SU-DHL-6 (cell line): ENCODE measurements at regions not wholly inside any gene's neighbourhood (a gene's known extent, or its start where the extent isn't known, plus 50 kb on each side); places are given as distances from the start of the nearest gene placed in this dataset.

Experiments
- H2AFZ ChIP-seq: fragments of 200-600 bp; sonication (generic); 2 replicates; pipeline ENCODE4 v1.6.1; 2014; ENCODE audit warnings: low read depth, mild to moderate bottlenecking, moderate library complexity, mixed read lengths, antibody characterized with exemption, low read length; ENCODE audit not compliant: severe bottlenecking
- H3F3A ChIP-seq: fragments of 200-600 bp; shearing (Covaris generic); 2 replicates; pipeline ENCODE4 v1.6.0; 2016; ENCODE audit warnings: antibody characterized with exemption, mild to moderate bottlenecking; ENCODE audit not compliant: insufficient read depth
- H3K27ac ChIP-seq: fragments of 200-600 bp; sonication (generic); 2 replicates; pipeline ENCODE4 v1.5.1; 2016; ENCODE audit warnings: low read depth, mild to moderate bottlenecking, low read length, moderate library complexity, mixed read lengths
- H3K27me3 ChIP-seq: fragments of 200-600 bp; sonication (generic), shearing (Covaris generic); 2 replicates; pipeline ENCODE4 v1.6.0; 2014; ENCODE audit warnings: mild to moderate bottlenecking, low read length
- H3K36me3 ChIP-seq: fragments of 200-600 bp; sonication (generic); 2 replicates; pipeline ENCODE4 v1.6.1; 2014; ENCODE audit warnings: mild to moderate bottlenecking, low read length, mixed read lengths
- H3K4me2 ChIP-seq: fragments of 300-600, 200-600 bp; shearing (Covaris generic), sonication (generic); 2 replicates; pipeline ENCODE4 v1.6.0; 2014; ENCODE audit warnings: low read length, low read depth, mild to moderate bottlenecking; ENCODE audit not compliant: poor library complexity, severe bottlenecking
- H3K4me3 ChIP-seq: fragments of 200-600 bp; sonication (generic); 2 replicates; pipeline ENCODE4 v1.5.1; 2014; ENCODE audit warnings: antibody characterized with exemption, low read length, mild to moderate bottlenecking, mixed read lengths; ENCODE audit not compliant: insufficient read depth, poor library complexity, severe bottlenecking
- H3K79me2 ChIP-seq: fragments of 200-600 bp; sonication (generic); 2 replicates; pipeline ENCODE4 v1.6.1; 2014; ENCODE audit warnings: mild to moderate bottlenecking, low read length, moderate library complexity; ENCODE audit not compliant: insufficient read depth
- H3K9ac ChIP-seq: fragments of 200-600 bp; sonication (generic); 2 replicates; pipeline ENCODE4 v1.7.0; 2014; ENCODE audit warnings: mild to moderate bottlenecking, low read length
- H3K9me2 ChIP-seq: fragments of 200-600 bp; sonication (generic); replicated peaks from 2 replicates; pipeline ENCODE4 v1.6.1; 2014; ENCODE audit warnings: low read length; ENCODE audit not compliant: insufficient read depth
- H3K9me3 ChIP-seq: fragments of 200-600 bp; sonication (generic); 2 replicates; pipeline ENCODE4 v1.6.1; 2014; ENCODE audit warnings: low read length, mixed read lengths; ENCODE audit not compliant: insufficient read depth
- H4K20me1 ChIP-seq: fragments of 200-600 bp; sonication (generic); 2 replicates; pipeline ENCODE4 v1.6.1; 2014; ENCODE audit warnings: low read depth, mild to moderate bottlenecking, antibody characterized with exemption, low read length, moderate library complexity, mixed read lengths
- CTCF ChIP-seq: fragments of 200-600 bp; sonication (generic); IDR thresholded peaks from one replicate; pipeline ENCODE4 v1.5.1; 2017; ENCODE audit warnings: antibody characterized with exemption, mild to moderate bottlenecking, low read length, moderate library complexity; ENCODE audit not compliant: insufficient read depth, poor library complexity, severe bottlenecking
- EZH2phosphoT487 ChIP-seq: fragments of 200-600 bp; sonication (generic), shearing (Covaris generic); conservative IDR thresholded peaks from 2 replicates; pipeline ENCODE4 v1.6.1; 2018; ENCODE audit warnings: mild to moderate bottlenecking, antibody characterized with exemption, low read length, moderate library complexity, mixed read lengths

GRCh38 chr16:14365200-14365851, 264.7 kb downstream of the PARN start:
- no peaks in the 10 kb centered on the region for H3K9me3 ChIP-seq
- no peak overlapping the region for H3K9ac ChIP-seq

GRCh38 chr16:14364386-14365199, 265.5 kb downstream of the PARN start:
- TF ChIP-seq CTCF (no peak), EZH2phosphoT487 (no peak)
- no peaks in the 10 kb centered on the region for H3K9me3 ChIP-seq
- no peaks in the 10 kb centered on the region for H3K79me2 ChIP-seq
- no peak overlapping the region for H3K4me3 ChIP-seq
- H3K9ac ChIP-seq, result no peak overlapping the region
- H2AFZ ChIP-seq, result no peak overlapping the region
- no peaks in the 10 kb centered on the region for H3K27me3 ChIP-seq
- no peak overlapping the region for H3K4me2 ChIP-seq
- no peaks in the 10 kb centered on the region for H3F3A ChIP-seq
- no peaks in the 10 kb centered on the region for H4K20me1 ChIP-seq
- H3K27ac ChIP-seq, result no peak overlapping the region
- no peaks in the 10 kb centered on the region for H3K9me2 ChIP-seq
- H3K36me3 ChIP-seq, result no peaks in the 10 kb centered on the region

More at GRCh38 chr16:14365200-14365851, 264.7 kb downstream of the PARN start:
- Histone ChIP-seq H3K36me3 (no peaks in the 10 kb centered on the region), H3K4me2 (no peak overlapping the region), H2AFZ (no peak overlapping the region), H3K79me2 (no peaks in the 10 kb centered on the region), H4K20me1 (no peaks in the 10 kb centered on the region), H3K4me3 (no peak overlapping the region), H3F3A (no peaks in the 10 kb centered on the region), H3K9me2 (no peaks in the 10 kb centered on the region), H3K27me3 (no peaks in the 10 kb centered on the region), H3K27ac (no peak overlapping the region)
- no peak for TF ChIP-seq CTCF
- no peak for TF ChIP-seq EZH2phosphoT487

GRCh38 chr16:14364112-14364385, 266.0 kb downstream of the PARN start:
- Histone ChIP-seq H3K27ac (no peak overlapping the region), H3K9ac (no peak overlapping the region), H2AFZ (no peak overlapping the region), H3K9me2 (no peaks in the 10 kb centered on the region), H3K4me2 (no peak overlapping the region), H4K20me1 (no peaks in the 10 kb centered on the region), H3K27me3 (no peaks in the 10 kb centered on the region), H3F3A (no peaks in the 10 kb centered on the region), H3K9me3 (no peaks in the 10 kb centered on the region), H3K36me3 (no peaks in the 10 kb centered on the region), H3K4me3 (no peak overlapping the region), H3K79me2 (no peaks in the 10 kb centered on the region)
- TF ChIP-seq EZH2phosphoT487 (no peak), CTCF (no peak)
